H9 (cell line): ENCODE measurements at regions not wholly inside any gene's neighbourhood (a gene's known extent, or its start where the extent isn't known, plus 50 kb on each side); places are given as distances from the start of the nearest gene placed in this dataset.

Source experiments
- DNase-seq: peaks from one replicate; pipeline ENCODE4 v3.0.0-alpha.2; 2017
- H2AFZ ChIP-seq: one replicate; pipeline ENCODE4 v1.6.1; 2013; ENCODE audit warnings: mild to moderate bottlenecking, low read length, control low read depth, moderate library complexity
- H2AK5ac ChIP-seq: 2 replicates; pipeline ENCODE4 v1.6.1; 2013; ENCODE audit warnings: low read length, control low read depth, mixed read lengths; ENCODE audit not compliant: insufficient read length
- H2BK120ac ChIP-seq: one replicate; pipeline ENCODE4 v1.6.1; 2013; ENCODE audit warnings: low read depth, mild to moderate bottlenecking, low read length, control low read depth, inconsistent platforms; ENCODE audit not compliant: poor library complexity, severe bottlenecking
- H2BK12ac ChIP-seq: 2 replicates; pipeline ENCODE4 v1.6.1; 2013; ENCODE audit warnings: low read length, control low read depth, mixed read lengths, low read depth; ENCODE audit not compliant: insufficient read length
- H2BK15ac ChIP-seq: 2 replicates; pipeline ENCODE4 v1.6.1; 2013; ENCODE audit warnings: low read depth, low read length, control low read depth
- H2BK20ac ChIP-seq: one replicate; pipeline ENCODE4 v1.6.1; 2013; ENCODE audit warnings: low read depth, mild to moderate bottlenecking, low read length, control low read depth, inconsistent platforms; ENCODE audit not compliant: poor library complexity, severe bottlenecking
- H2BK5ac ChIP-seq: 2 replicates; pipeline ENCODE4 v1.6.1; 2013; ENCODE audit warnings: low read length, control low read depth, mixed read lengths; ENCODE audit not compliant: insufficient read length
- H3K14ac ChIP-seq: 2 replicates; pipeline ENCODE4 v1.6.1; 2013; ENCODE audit warnings: low read length, control low read depth; ENCODE audit not compliant: insufficient read depth
- H3K18ac ChIP-seq: 2 replicates; pipeline ENCODE4 v1.6.1; 2013; ENCODE audit warnings: low read depth, mild to moderate bottlenecking, mixed read lengths, low read length, control low read depth; ENCODE audit not compliant: insufficient read length
- H3K23ac ChIP-seq: 2 replicates; pipeline ENCODE4 v1.6.1; 2013; ENCODE audit warnings: low read length, control low read depth, mixed read lengths, low read depth; ENCODE audit not compliant: insufficient read length
- H3K23me2 ChIP-seq: 2 replicates; pipeline ENCODE4 v1.6.1; 2013; ENCODE audit warnings: low read depth, mild to moderate bottlenecking, mixed read lengths, low read length, control low read depth; ENCODE audit not compliant: insufficient read length, poor library complexity, severe bottlenecking
- H3K27ac ChIP-seq: 2 replicates; pipeline ENCODE4 v1.5.1; 2013; ENCODE audit warnings: low read length, control low read depth, mixed read lengths, low read depth; ENCODE audit not compliant: insufficient read length
- H3K27me3 ChIP-seq: 2 replicates; pipeline ENCODE4 v1.6.1; 2013; ENCODE audit warnings: low read length, control low read depth, inconsistent platforms; ENCODE audit not compliant: insufficient read depth
- H3K4ac ChIP-seq: 2 replicates; pipeline ENCODE4 v1.6.1; 2013; ENCODE audit warnings: low read depth, mild to moderate bottlenecking, control low read depth, inconsistent platforms, low read length, moderate library complexity
- H3K4me1 ChIP-seq: 2 replicates; pipeline ENCODE4 v1.6.1; 2013; ENCODE audit warnings: low read length, control low read depth, inconsistent platforms; ENCODE audit not compliant: insufficient read depth
- H3K4me2 ChIP-seq: 2 replicates; pipeline ENCODE4 v1.6.1; 2013; ENCODE audit warnings: low read length, control low read depth, mixed read lengths; ENCODE audit not compliant: insufficient read length, insufficient read depth
- H3K56ac ChIP-seq: 2 replicates; pipeline ENCODE4 v1.6.1; 2013; ENCODE audit warnings: low read depth, mild to moderate bottlenecking, mixed read lengths, low read length, control low read depth; ENCODE audit not compliant: insufficient read length
- H3K79me1 ChIP-seq: 2 replicates; pipeline ENCODE4 v1.6.1; 2013; ENCODE audit warnings: low read depth, mild to moderate bottlenecking, moderate library complexity, low read length, control low read depth, inconsistent platforms; ENCODE audit not compliant: insufficient read depth, poor library complexity, severe bottlenecking
- H3K79me2 ChIP-seq: 2 replicates; pipeline ENCODE4 v1.6.1; 2013; ENCODE audit warnings: low read length, control low read depth, inconsistent platforms; ENCODE audit not compliant: insufficient read depth
- H3K9ac ChIP-seq: 2 replicates; pipeline ENCODE4 v1.6.1; 2013; ENCODE audit warnings: low read length, control low read depth, mixed read lengths; ENCODE audit not compliant: insufficient read length; ENCODE audit errors: extremely low read depth
- H3K9me3 ChIP-seq: one replicate; pipeline ENCODE4 v1.6.1; 2013; ENCODE audit warnings: low read depth, low read length, inconsistent platforms; ENCODE audit not compliant: control insufficient read depth
- H3T11ph ChIP-seq: one replicate; pipeline ENCODE4 v1.6.1; 2013; ENCODE audit warnings: mild to moderate bottlenecking, low read length, control low read depth, inconsistent platforms
- H4K20me1 ChIP-seq: one replicate; pipeline ENCODE4 v1.6.1; 2013; ENCODE audit not compliant: control insufficient read depth, insufficient read length, insufficient read depth
- H4K5ac ChIP-seq: 2 replicates; pipeline ENCODE4 v1.6.1; 2013; ENCODE audit warnings: low read depth, mild to moderate bottlenecking, mixed read lengths, low read length, control low read depth; ENCODE audit not compliant: insufficient read length
- H4K8ac ChIP-seq: replicated peaks from 2 replicates; pipeline ENCODE4 v1.6.1; 2013; ENCODE audit warnings: low read length, control low read depth, mixed read lengths, low read depth; ENCODE audit not compliant: insufficient read length
- H4K91ac ChIP-seq: 2 replicates; pipeline ENCODE4 v1.6.1; 2013; ENCODE audit warnings: low read depth, mild to moderate bottlenecking, moderate library complexity, mixed read lengths, low read length, control low read depth; ENCODE audit not compliant: insufficient read length
- H3K27ac Mint-ChIP-seq, 3 experiments: 2 replicates in 2 of 3; 3 replicates in 1 of 3; pipeline ENCODE4 v1.8.0; 2020 to 2021; ENCODE audit warnings: mixed read lengths in 3 of 3, mild to moderate bottlenecking in 1 of 3, moderate library complexity in 1 of 3
- H3K27me3 Mint-ChIP-seq: 2 replicates; pipeline ENCODE4 v1.8.0; 2021; ENCODE audit warnings: low read depth, mild to moderate bottlenecking, moderate library complexity, mixed read lengths
- H3K36me3 Mint-ChIP-seq, 3 experiments: 2 replicates in 2 of 3; 3 replicates in 1 of 3; pipeline ENCODE4 v1.8.0; 2020 to 2021; ENCODE audit warnings: low read depth in 3 of 3, mixed read lengths in 3 of 3; ENCODE audit not compliant: insufficient read depth in 1 of 3
- H3K4me1 Mint-ChIP-seq, 2 experiments: 2 replicates each; pipeline ENCODE4 v1.8.0; 2020; ENCODE audit warnings: mixed read lengths in 2 of 2
- H3K4me3 Mint-ChIP-seq, 2 experiments: 2 replicates in 1 of 2; 3 replicates in 1 of 2; pipeline ENCODE4 v1.8.0; 2020 to 2021; ENCODE audit warnings: mild to moderate bottlenecking in 2 of 2, mixed read lengths in 2 of 2, moderate library complexity in 1 of 2
- H3K9me3 Mint-ChIP-seq, 2 experiments: 2 replicates in 1 of 2; 3 replicates in 1 of 2; pipeline ENCODE4 v1.8.0; 2020; ENCODE audit warnings: mild to moderate bottlenecking in 2 of 2, mixed read lengths in 2 of 2, moderate library complexity in 1 of 2
- WGBS: extraction: QIAGEN DNeasy Blood & Tissue Kit; methylation state at CpG from one replicate; pipeline ENCODE4 v1.1.7; 2013; ENCODE audit warnings: missing lambda C conversion rate, low lambda C conversion rate, mixed read lengths; ENCODE audit not compliant: insufficient read length; ENCODE audit errors: extremely low coverage; 5-methylcytosine and 5-hydroxymethylcytosine counted together
- TF ChIP-seq, protein P1 (sequence below): fragments of 200-600 bp; sonication (generic); conservative IDR thresholded peaks from 3 replicates; pipeline ENCODE4 v1.8.0; 2021; ENCODE audit warnings: antibody characterized with exemption, mild to moderate bottlenecking

DNA sequence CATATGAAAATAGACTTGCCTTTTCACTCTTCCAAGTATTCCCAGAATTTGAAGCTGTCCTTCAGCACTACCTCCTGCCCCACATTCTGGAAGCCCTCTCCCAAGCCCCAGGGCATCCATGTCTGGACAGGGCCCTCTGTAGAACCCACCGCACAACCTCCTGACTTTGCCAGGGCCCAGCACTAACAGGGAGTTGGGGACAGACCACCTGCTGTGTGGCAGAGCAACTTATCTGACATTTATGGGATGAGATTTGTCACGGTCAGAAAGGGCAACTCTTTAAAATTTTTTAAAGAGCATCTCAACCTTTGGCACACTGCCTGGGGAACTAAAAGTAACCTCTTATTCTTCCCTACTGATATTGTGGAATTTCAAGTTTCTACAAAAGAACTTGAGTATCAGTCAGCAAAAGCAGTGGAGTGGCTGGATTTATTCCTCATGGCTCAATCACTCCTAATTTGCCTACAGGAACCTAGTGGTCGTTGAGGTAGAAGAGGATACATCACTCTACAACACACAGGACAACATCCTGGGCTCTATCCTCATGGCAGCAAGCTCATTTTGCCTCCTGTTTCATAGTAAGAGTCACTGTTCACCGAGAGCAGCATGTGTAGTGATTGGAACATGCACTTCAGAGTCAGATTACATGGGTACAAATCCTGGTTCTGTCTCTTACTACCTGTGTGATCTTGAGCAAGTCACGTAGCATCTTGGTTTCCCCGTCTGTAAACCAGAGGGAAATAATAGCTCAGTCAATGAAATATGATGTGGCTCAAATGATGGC, 285.3 kb downstream of the ENC1 start:
- H3K4ac ChIP-seq: no peak overlapping the region
- no peak overlapping the region for H2AFZ ChIP-seq
- peaks cover 4 to 15% (median 5%) of the 10 kb centered on the region in 3 experiments; a peak in 6 of 7 replicates for H3K36me3 Mint-ChIP-seq
- peaks cover 2 to 7% of the 10 kb centered on the region in 2 experiments; a peak in 3 of 4 replicates for H3K4me1 Mint-ChIP-seq
- H3K23ac ChIP-seq: no peak overlapping the region
- no peaks in the 10 kb centered on the region for H3K79me2 ChIP-seq
- H2BK12ac ChIP-seq: no peak overlapping the region
- no peak overlapping the region for H3K4me3 Mint-ChIP-seq
- H3K4me2 ChIP-seq: no peak overlapping the region
- H3K27ac ChIP-seq: no peak overlapping the region
- H4K5ac ChIP-seq: no peak overlapping the region
- H4K8ac ChIP-seq: no peak overlapping the region
- no peak overlapping the region for H4K91ac ChIP-seq
- peaks cover 17 to 24% of the 10 kb centered on the region in 2 experiments for H3K9me3 Mint-ChIP-seq
- no peak overlapping the region for H3K56ac ChIP-seq
- H3K79me1 ChIP-seq: no peaks in the 10 kb centered on the region
- TF ChIP-seq, protein P1, sequence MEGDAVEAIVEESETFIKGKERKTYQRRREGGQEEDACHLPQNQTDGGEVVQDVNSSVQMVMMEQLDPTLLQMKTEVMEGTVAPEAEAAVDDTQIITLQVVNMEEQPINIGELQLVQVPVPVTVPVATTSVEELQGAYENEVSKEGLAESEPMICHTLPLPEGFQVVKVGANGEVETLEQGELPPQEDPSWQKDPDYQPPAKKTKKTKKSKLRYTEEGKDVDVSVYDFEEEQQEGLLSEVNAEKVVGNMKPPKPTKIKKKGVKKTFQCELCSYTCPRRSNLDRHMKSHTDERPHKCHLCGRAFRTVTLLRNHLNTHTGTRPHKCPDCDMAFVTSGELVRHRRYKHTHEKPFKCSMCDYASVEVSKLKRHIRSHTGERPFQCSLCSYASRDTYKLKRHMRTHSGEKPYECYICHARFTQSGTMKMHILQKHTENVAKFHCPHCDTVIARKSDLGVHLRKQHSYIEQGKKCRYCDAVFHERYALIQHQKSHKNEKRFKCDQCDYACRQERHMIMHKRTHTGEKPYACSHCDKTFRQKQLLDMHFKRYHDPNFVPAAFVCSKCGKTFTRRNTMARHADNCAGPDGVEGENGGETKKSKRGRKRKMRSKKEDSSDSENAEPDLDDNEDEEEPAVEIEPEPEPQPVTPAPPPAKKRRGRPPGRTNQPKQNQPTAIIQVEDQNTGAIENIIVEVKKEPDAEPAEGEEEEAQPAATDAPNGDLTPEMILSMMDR: no peak
- H2BK15ac ChIP-seq: no peak overlapping the region
- no peaks in the 10 kb centered on the region for H3K4me1 ChIP-seq
- no peaks in the 10 kb centered on the region for H4K20me1 ChIP-seq
- no peak overlapping the region for H2BK5ac ChIP-seq
- DNase-seq: no peak
- H3T11ph ChIP-seq: no peak overlapping the region
- no peak overlapping the region for H2BK120ac ChIP-seq
- no peak overlapping the region for H3K14ac ChIP-seq
- no peak overlapping the region for H2BK20ac ChIP-seq
- no peaks in the 10 kb centered on the region for H3K23me2 ChIP-seq
- no peaks in the 10 kb centered on the region for H3K27me3 ChIP-seq
- WGBS: no CpG with 5 or more reads among the region's 6 CpGs
- no peak overlapping the region for H2AK5ac ChIP-seq
- no peak overlapping the region for H3K18ac ChIP-seq
- H3K9ac ChIP-seq: no peak overlapping the region
- peaks cover 11% of the 10 kb centered on the region for H3K9me3 ChIP-seq
- no peak overlapping the region for H3K27ac Mint-ChIP-seq
- peaks cover 2% of the 10 kb centered on the region; the same call in 1 of the 2 replicates for H3K27me3 Mint-ChIP-seq
